ENCODE measurements at regions not wholly inside any gene's neighbourhood (a gene's known extent, or its start where the extent isn't known, plus 50 kb on each side); places are given as distances from the start of the nearest gene placed in this dataset.
"Not testable (repeated sequence)": the region's sequence is repeated elsewhere in the genome, so short reads cannot be mapped to it uniquely, and the experiment has no call there.

DNA sequence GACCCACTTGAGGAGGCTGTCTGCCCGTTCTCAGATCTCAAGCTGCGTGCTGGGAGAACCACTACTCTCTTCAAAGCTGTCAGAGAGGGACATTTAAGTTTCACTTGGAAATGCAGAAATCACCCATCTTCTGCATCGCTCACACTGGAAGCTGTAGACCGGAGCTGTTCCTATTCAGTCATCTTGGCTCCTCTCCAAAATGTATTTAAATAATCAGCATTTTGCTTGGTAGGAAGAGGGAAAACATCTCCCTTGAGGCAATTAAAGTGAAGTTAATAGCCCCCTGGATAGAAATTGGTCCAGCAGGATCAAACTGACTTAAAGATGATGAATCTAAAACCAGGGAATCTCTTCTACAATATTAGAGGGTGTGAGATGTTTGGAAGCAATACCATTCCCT is 151.7 kb downstream of the CSNK2A3 start:
- not testable (repeated sequence) for TF ChIP-seq EZH2 (IDR thresholded peaks at IDR 0.05; ENCODE audit: borderline replicate concordance, control insufficient read depth, low read depth, low read length); POLR2AphosphoS5 (IDR thresholded peaks at IDR 0.05; ENCODE audit: low read length); CREB1 (IDR thresholded peaks at IDR 0.05; ENCODE audit: low read depth)
- TF ChIP-seq, protein P1, sequence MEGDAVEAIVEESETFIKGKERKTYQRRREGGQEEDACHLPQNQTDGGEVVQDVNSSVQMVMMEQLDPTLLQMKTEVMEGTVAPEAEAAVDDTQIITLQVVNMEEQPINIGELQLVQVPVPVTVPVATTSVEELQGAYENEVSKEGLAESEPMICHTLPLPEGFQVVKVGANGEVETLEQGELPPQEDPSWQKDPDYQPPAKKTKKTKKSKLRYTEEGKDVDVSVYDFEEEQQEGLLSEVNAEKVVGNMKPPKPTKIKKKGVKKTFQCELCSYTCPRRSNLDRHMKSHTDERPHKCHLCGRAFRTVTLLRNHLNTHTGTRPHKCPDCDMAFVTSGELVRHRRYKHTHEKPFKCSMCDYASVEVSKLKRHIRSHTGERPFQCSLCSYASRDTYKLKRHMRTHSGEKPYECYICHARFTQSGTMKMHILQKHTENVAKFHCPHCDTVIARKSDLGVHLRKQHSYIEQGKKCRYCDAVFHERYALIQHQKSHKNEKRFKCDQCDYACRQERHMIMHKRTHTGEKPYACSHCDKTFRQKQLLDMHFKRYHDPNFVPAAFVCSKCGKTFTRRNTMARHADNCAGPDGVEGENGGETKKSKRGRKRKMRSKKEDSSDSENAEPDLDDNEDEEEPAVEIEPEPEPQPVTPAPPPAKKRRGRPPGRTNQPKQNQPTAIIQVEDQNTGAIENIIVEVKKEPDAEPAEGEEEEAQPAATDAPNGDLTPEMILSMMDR (IDR thresholded peaks at IDR 0.05 in 2 of 3, conservative IDR thresholded peaks at IDR 0.05 in 1 of 3; ENCODE audit: control insufficient read depth in 2 of 3, extremely low read depth in 1 of 3, insufficient read depth in 1 of 3, low read depth in 3 of 3, low read length in 3 of 3) = not testable (repeated sequence)
